ENCODE measurements at regions not wholly inside any gene's neighbourhood (a gene's known extent, or its start where the extent isn't known, plus 50 kb on each side); places are given as distances from the start of the nearest gene placed in this dataset.
"Not testable (repeated sequence)": the region's sequence is repeated elsewhere in the genome, so short reads cannot be mapped to it uniquely, and the experiment has no call there.

- DNase-seq (ENCODE audit: low spot score) (no peak), ATAC-seq (no peak)
Observed at GRCh38 chr9:78383130-78383529, 86.2 kb downstream of the PSAT1 start.

GRCh38 chr9:78386348-78386747 is 89.4 kb downstream of the PSAT1 start:
- DNase-seq (ENCODE audit: low spot score) (no peak), ATAC-seq (no peak)

- DNase-seq (ENCODE audit: low spot score) (no peak), ATAC-seq (peak; percentile 94)
Observed at GRCh38 chr9:78386773-78387172, 89.8 kb downstream of the PSAT1 start.

GRCh38 chr9:78393340-78393739 is 96.4 kb downstream of the PSAT1 start:
- DNase-seq (ENCODE audit: low spot score) (no peak), ATAC-seq (no peak)

- DNase-seq (ENCODE audit: low spot score) (no peak), ATAC-seq (no peak)
Observed at GRCh38 chr9:78393932-78394331, 97.0 kb downstream of the PSAT1 start.

GRCh38 chr9:78396087-78396486 is 99.2 kb downstream of the PSAT1 start:
- ATAC-seq (peak; percentile 49), DNase-seq (ENCODE audit: low spot score) (no peak)

GRCh38 chr9:78397045-78397444 is 100.1 kb downstream of the PSAT1 start:
- no peak for ATAC-seq
- DNase-seq (ENCODE audit: low spot score), result no peak

GRCh38 chr9:78397454-78397853 is 100.5 kb downstream of the PSAT1 start:
- DNase-seq (ENCODE audit: low spot score) (no peak), ATAC-seq (no peak)

GRCh38 chr9:78399153-78399552 is 102.2 kb downstream of the PSAT1 start:
- DNase-seq (ENCODE audit: low spot score) (no peak), ATAC-seq (no peak)

GRCh38 chr9:78400496-78400895 is 103.6 kb downstream of the PSAT1 start:
- ATAC-seq (no peak), DNase-seq (ENCODE audit: low spot score) (no peak)

GRCh38 chr9:78405461-78405860 is 108.5 kb downstream of the PSAT1 start:
- no peak for ATAC-seq
- no peak for DNase-seq (ENCODE audit: low spot score)

- DNase-seq (ENCODE audit: low spot score) (no peak), ATAC-seq (no peak)
Observed at GRCh38 chr9:78406146-78406545, 109.2 kb downstream of the PSAT1 start.

GRCh38 chr9:78406933-78407332 is 110.0 kb downstream of the PSAT1 start:
- ATAC-seq, result peak; percentile 93

GRCh38 chr9:78407636-78408312 is 110.8 kb downstream of the PSAT1 start:
- no peak for ATAC-seq
- DNase-seq (ENCODE audit: low spot score), result no peak

More at GRCh38 chr9:78406933-78407332, 110.0 kb downstream of the PSAT1 start:
- DNase-seq (ENCODE audit: low spot score), result peak; percentile 91

GRCh38 chr9:78408388-78408787 is 111.5 kb downstream of the PSAT1 start:
- no peak for ATAC-seq
- DNase-seq (ENCODE audit: low spot score), result no peak

GRCh38 chr9:78409928-78410510 is 113.1 kb downstream of the PSAT1 start:
- ATAC-seq; DNase-seq (ENCODE audit: low spot score): not testable (repeated sequence)

GRCh38 chr9:78422309-78422708 is 125.4 kb downstream of the PSAT1 start:
- DNase-seq (ENCODE audit: low spot score), result no peak
- ATAC-seq, result no peak

GRCh38 chr9:78424299-78424698 is 127.4 kb downstream of the PSAT1 start:
- ATAC-seq (no peak), DNase-seq (ENCODE audit: low spot score) (no peak)

GRCh38 chr9:78428640-78429039 is 131.7 kb downstream of the PSAT1 start:
- DNase-seq (ENCODE audit: low spot score) (no peak), ATAC-seq (peak; percentile 56)

- no peak for ATAC-seq
- DNase-seq (ENCODE audit: low spot score), result no peak
Observed at GRCh38 chr9:78430387-78430786, 133.5 kb downstream of the PSAT1 start.

GRCh38 chr9:78431039-78431438 is 134.1 kb downstream of the PSAT1 start:
- DNase-seq (ENCODE audit: low spot score); ATAC-seq: not testable (repeated sequence)

GRCh38 chr9:78436873-78437272 is 139.9 kb downstream of the PSAT1 start:
- ATAC-seq (no peak), DNase-seq (ENCODE audit: low spot score) (no peak)

- no peak for DNase-seq (ENCODE audit: low spot score)
- ATAC-seq, result no peak
Observed at GRCh38 chr9:78437296-78437695, 140.4 kb downstream of the PSAT1 start.
